NCI-H1105 treated with DMSO at 0.1 percent for 48 hours (cell line): ENCODE measurements at regions not wholly inside any gene's neighbourhood (a gene's known extent, or its start where the extent isn't known, plus 50 kb on each side); places are given as distances from the start of the nearest gene placed in this dataset.
"Not testable (repeated sequence)": the region's sequence is repeated elsewhere in the genome, so short reads cannot be mapped to it uniquely, and the experiment has no call there.

Experiments
- DNase-seq: peaks from one replicate; lab custom pipeline; 2025; lab: John Stamatoyannopoulos, UW

GRCh38 chr15:92822216-92823144 is 77.6 kb upstream of the CHD2 start:
- no peak for DNase-seq

- no peak for DNase-seq
These were observed 74.1 kb upstream of the CHD2 start for GRCh38 chr15:92825985-92826384.

GRCh38 chr15:92827991-92828390 is 72.1 kb upstream of the CHD2 start:
- DNase-seq, result not testable (repeated sequence)

- DNase-seq, result no peak
These were observed 70.2 kb upstream of the CHD2 start for GRCh38 chr15:92829875-92830274.

- DNase-seq, result no peak
These were observed 68.8 kb upstream of the CHD2 start for GRCh38 chr15:92831336-92831654.

- DNase-seq, result peak; percentile 93
These were observed 68.3 kb upstream of the CHD2 start for GRCh38 chr15:92831655-92832328.

GRCh38 chr15:92833106-92833433 is 67.1 kb upstream of the CHD2 start:
- no peak for DNase-seq

GRCh38 chr15:92833493-92834271 is 66.4 kb upstream of the CHD2 start:
- DNase-seq, result no peak

GRCh38 chr15:92839696-92840095 is 60.4 kb upstream of the CHD2 start:
- DNase-seq, result peak; percentile 54

- DNase-seq, result no peak
These were observed 60.0 kb upstream of the CHD2 start for GRCh38 chr15:92840149-92840548.

GRCh38 chr15:92843326-92843725 is 56.8 kb upstream of the CHD2 start:
- DNase-seq, result no peak

GRCh38 chr15:92843814-92844213 is 56.3 kb upstream of the CHD2 start:
- DNase-seq, result no peak

- no peak for DNase-seq
These were observed 55.0 kb upstream of the CHD2 start for GRCh38 chr15:92845126-92845508.

- no peak for DNase-seq
These were observed 53.4 kb upstream of the CHD2 start for GRCh38 chr15:92846741-92847140.

GRCh38 chr15:92847841-92848240 is 52.3 kb upstream of the CHD2 start:
- DNase-seq, result no peak

- DNase-seq, result no peak
These were observed 51.7 kb upstream of the CHD2 start for GRCh38 chr15:92848464-92848851.

- no peak for DNase-seq
These were observed 51.1 kb upstream of the CHD2 start for GRCh38 chr15:92848852-92849598.

- DNase-seq, result not testable (repeated sequence)
These were observed 49.9 kb upstream of the CHD2 start for GRCh38 chr15:92850218-92850617.
